WTC11 (cell line): ENCODE measurements at regions not wholly inside any gene's neighbourhood (a gene's known extent, or its start where the extent isn't known, plus 50 kb on each side); places are given as distances from the start of the nearest gene placed in this dataset.
"Not testable (repeated sequence)": the region's sequence is repeated elsewhere in the genome, so short reads cannot be mapped to it uniquely, and the experiment has no call there.

Source experiments
- ATAC-seq: fragments of 200-7000 bp; cut with Tn5 transposase; 2 replicates; pipeline ENCODE4 v1.10.0; 2021; ENCODE audit warnings: mild to moderate bottlenecking, moderate library complexity
- CTCF ChIA-PET: fragments of 300-600 bp; sonication (Branson Sonifier 250); formaldehyde crosslinking; loops from one replicate; lab custom pipeline; 2021; ENCODE audit warnings: antibody characterized with exemption; lab: Charles Lee
- POLR2A ChIA-PET: fragments of 350-600 bp; sonication (Branson Sonifier 250); formaldehyde crosslinking; loops from one replicate; lab custom pipeline; 2021; ENCODE audit warnings: antibody characterized with exemption; lab: Charles Lee
- DNase-seq: peaks from one replicate; pipeline ENCODE4 v3.0.0; 2021; ENCODE audit warnings: low spot score
- H3K27ac Mint-ChIP-seq: 2 replicates; pipeline ENCODE4 v1.8.0; 2021; ENCODE audit warnings: mixed read lengths
- H3K27me3 Mint-ChIP-seq: 2 replicates; pipeline ENCODE4 v1.8.0; 2021; ENCODE audit warnings: low read depth, mild to moderate bottlenecking, moderate library complexity, mixed read lengths
- H3K36me3 Mint-ChIP-seq: 2 replicates; pipeline ENCODE4 v1.8.0; 2021; ENCODE audit warnings: mixed read lengths
- H3K4me1 Mint-ChIP-seq: 2 replicates; pipeline ENCODE4 v1.8.0; 2022; ENCODE audit warnings: mixed read lengths
- H3K4me3 Mint-ChIP-seq: 2 replicates; pipeline ENCODE4 v1.8.0; 2021; ENCODE audit warnings: mild to moderate bottlenecking, moderate library complexity, mixed read lengths
- H3K9me3 Mint-ChIP-seq: 2 replicates; pipeline ENCODE4 v1.8.0; 2021; ENCODE audit warnings: mixed read lengths
- FOXP1 ChIP-seq: sonication (generic); formaldehyde crosslinking; IDR thresholded peaks from 2 replicates; pipeline ENCODE4 v1.8.0; 2022; ENCODE audit warnings: missing genetic modification reagents, mild to moderate bottlenecking, moderate library complexity, borderline replicate concordance
- GABPB1 ChIP-seq: sonication (generic); formaldehyde crosslinking; IDR thresholded peaks from 2 replicates; pipeline ENCODE4 v1.8.1; 2023; ENCODE audit warnings: mild to moderate bottlenecking, missing genetic modification reagents
- GRHL2 ChIP-seq: fragments of 250-450 bp; sonication (Bioruptor Pico); IDR thresholded peaks from 2 replicates; pipeline ENCODE4 v1.8.0; 2022; ENCODE audit warnings: mild to moderate bottlenecking, moderate library complexity; ENCODE audit not compliant: insufficient replicate concordance, severe bottlenecking
- MAX ChIP-seq: sonication (generic); formaldehyde crosslinking; IDR thresholded peaks from 2 replicates; pipeline ENCODE4 v1.8.0; 2022; ENCODE audit warnings: mild to moderate bottlenecking, missing genetic modification reagents
- NFE2L1 ChIP-seq: sonication (generic); formaldehyde crosslinking; IDR thresholded peaks from 2 replicates; pipeline ENCODE4 v1.8.1; 2023; ENCODE audit warnings: missing genetic modification reagents
- NR3C1 ChIP-seq: sonication (generic); formaldehyde crosslinking; conservative IDR thresholded peaks from 2 replicates; pipeline ENCODE4 v1.8.1; 2023; ENCODE audit warnings: low read depth, mild to moderate bottlenecking, missing genetic modification reagents
- PRDM15 ChIP-seq: sonication (generic); formaldehyde crosslinking; IDR thresholded peaks from 2 replicates; pipeline ENCODE4 v1.8.0; 2022; ENCODE audit warnings: missing genetic modification reagents
- SOX15 ChIP-seq: fragments of 250-450 bp; sonication (Bioruptor Pico); IDR thresholded peaks from 2 replicates; pipeline ENCODE4 v1.9.0; 2021; ENCODE audit warnings: mild to moderate bottlenecking
- ZNF138 ChIP-seq: sonication (generic); formaldehyde crosslinking; conservative IDR thresholded peaks from 2 replicates; pipeline ENCODE4 v1.8.1; 2022; ENCODE audit warnings: mild to moderate bottlenecking, moderate library complexity, missing genetic modification reagents
- ZNF219 ChIP-seq: sonication (generic); formaldehyde crosslinking; IDR thresholded peaks from 2 replicates; pipeline ENCODE4 v1.8.0; 2023; ENCODE audit warnings: missing genetic modification reagents, mild to moderate bottlenecking, borderline replicate concordance
- ZNF232 ChIP-seq: sonication (generic); formaldehyde crosslinking; IDR thresholded peaks from 2 replicates; pipeline ENCODE4 v1.8.0; 2022; ENCODE audit warnings: mild to moderate bottlenecking, missing genetic modification reagents
- ZNF396 ChIP-seq: fragments of 250-450 bp; sonication (Bioruptor Pico); IDR thresholded peaks from 2 replicates; pipeline ENCODE4 v1.8.0; 2021; ENCODE audit warnings: mild to moderate bottlenecking, moderate library complexity, borderline replicate concordance
- ZNF416 ChIP-seq: fragments of 250-450 bp; sonication (Bioruptor Pico); IDR thresholded peaks from 2 replicates; pipeline ENCODE4 v1.9.0; 2021; ENCODE audit warnings: mild to moderate bottlenecking, inconsistent platforms
- ZNF671 ChIP-seq: fragments of 250-450 bp; sonication (Bioruptor Pico); IDR thresholded peaks from 2 replicates; pipeline ENCODE4 v1.8.0; 2021; ENCODE audit warnings: mild to moderate bottlenecking
- TF ChIP-seq, protein P1 (sequence below): sonication (generic); formaldehyde crosslinking; IDR thresholded peaks from 2 replicates; pipeline ENCODE4 v1.8.1; 2023; ENCODE audit warnings: mild to moderate bottlenecking, missing genetic modification reagents
- TF ChIP-seq, protein P2 (sequence below): sonication (generic); formaldehyde crosslinking; IDR thresholded peaks from 2 replicates; pipeline ENCODE4 v1.8.1; 2022; ENCODE audit warnings: mild to moderate bottlenecking, moderate library complexity, missing genetic modification reagents
- TF ChIP-seq, protein P3 (sequence below): fragments of 250-450 bp; sonication (Bioruptor Pico); IDR thresholded peaks from 2 replicates; pipeline ENCODE4 v2.1.2; 2022; ENCODE audit warnings: mild to moderate bottlenecking, moderate library complexity
- TF ChIP-seq, protein P4 (sequence below): fragments of 250-450 bp; sonication (Bioruptor Pico); IDR thresholded peaks from 2 replicates; pipeline ENCODE4 v1.9.0; 2021; ENCODE audit warnings: moderate library complexity, mild to moderate bottlenecking, inconsistent platforms, borderline replicate concordance

DNA sequence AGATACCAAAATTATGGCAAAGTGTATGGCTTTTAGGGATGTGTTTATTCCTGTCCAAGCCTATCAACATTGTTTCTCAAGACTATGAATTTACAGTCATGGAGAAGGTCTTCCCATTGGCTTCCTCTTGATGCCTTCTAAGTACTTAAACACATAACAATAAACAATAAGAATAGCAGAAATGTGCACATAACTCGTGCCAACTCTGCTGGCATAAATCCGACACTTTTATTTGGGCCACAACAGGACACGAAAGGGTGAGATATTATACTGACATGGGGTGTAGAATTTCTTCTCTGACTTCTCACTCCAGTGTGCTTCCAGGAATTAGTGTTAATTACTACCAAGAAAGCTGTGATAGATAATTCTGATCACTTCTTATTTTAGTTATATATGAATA, 695.9 kb upstream of the SLC35B3 start (continued):
- TF ChIP-seq ZNF416 (CRISPR knock-in tag) (no peak), NFE2L1 (CRISPR knock-in tag) (no peak), ZNF396 (CRISPR knock-in tag) (no peak)
- TF ChIP-seq, protein P1, sequence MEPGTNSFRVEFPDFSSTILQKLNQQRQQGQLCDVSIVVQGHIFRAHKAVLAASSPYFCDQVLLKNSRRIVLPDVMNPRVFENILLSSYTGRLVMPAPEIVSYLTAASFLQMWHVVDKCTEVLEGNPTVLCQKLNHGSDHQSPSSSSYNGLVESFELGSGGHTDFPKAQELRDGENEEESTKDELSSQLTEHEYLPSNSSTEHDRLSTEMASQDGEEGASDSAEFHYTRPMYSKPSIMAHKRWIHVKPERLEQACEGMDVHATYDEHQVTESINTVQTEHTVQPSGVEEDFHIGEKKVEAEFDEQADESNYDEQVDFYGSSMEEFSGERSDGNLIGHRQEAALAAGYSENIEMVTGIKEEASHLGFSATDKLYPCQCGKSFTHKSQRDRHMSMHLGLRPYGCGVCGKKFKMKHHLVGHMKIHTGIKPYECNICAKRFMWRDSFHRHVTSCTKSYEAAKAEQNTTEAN: no peak

GRCh38 chr6:9128970-9129369, 693.6 kb upstream of the SLC35B3 start:
- Mint-ChIP-seq H3K36me3 (0 out of 2 replicates have a peak, but pooled peaks cover 3% of the 10 kb centered on the region), H3K27ac (no peak overlapping the region), H3K27me3 (no peaks in the 10 kb centered on the region), H3K4me3 (no peak overlapping the region), H3K9me3 (peaks cover 18% of the 10 kb centered on the region), H3K4me1 (no peaks in the 10 kb centered on the region)
- CTCF ChIA-PET: no interaction called here
- POLR2A ChIA-PET: no interaction called here
- ATAC-seq (no peak), DNase-seq (no peak)
- no peak for TF ChIP-seq SOX15 (CRISPR knock-in tag)
- no peak for TF ChIP-seq ZNF219 (CRISPR knock-in tag)
- TF ChIP-seq MAX: no peak

- Mint-ChIP-seq H3K27me3 (no peaks in the 10 kb centered on the region), H3K4me1 (no peaks in the 10 kb centered on the region), H3K4me3 (no peak overlapping the region), H3K9me3 (peaks cover 21% of the 10 kb centered on the region), H3K36me3 (0 out of 2 replicates have a peak, but pooled peaks cover 3% of the 10 kb centered on the region), H3K27ac (no peak overlapping the region)
- CTCF ChIA-PET: no interaction called here
- ATAC-seq: no peak
- no peak for TF ChIP-seq NFE2L1 (CRISPR knock-in tag)
- POLR2A ChIA-PET: no interaction called here
- DNase-seq: no peak
Measured at GRCh38 chr6:9126878-9127560, 691.7 kb upstream of the SLC35B3 start.

DNA sequence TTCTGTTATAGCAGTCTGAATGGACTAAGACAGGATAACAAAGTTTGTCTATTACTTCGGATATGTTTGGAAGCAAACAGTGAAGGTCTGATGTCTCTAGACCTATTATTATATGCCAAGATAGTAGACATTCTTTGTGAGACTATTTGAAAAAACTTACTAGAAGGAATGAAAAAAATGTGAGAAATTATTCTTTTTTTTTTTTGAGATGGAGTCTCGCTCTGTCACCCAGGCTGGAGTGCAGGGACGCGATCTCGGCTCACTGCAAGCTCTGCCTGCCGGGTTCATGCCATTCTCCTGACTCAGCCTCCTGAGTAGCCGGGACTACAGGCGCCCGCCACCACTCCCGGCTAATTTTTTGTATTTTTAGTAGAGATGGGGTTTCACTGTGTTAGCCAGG, 690.7 kb upstream of the SLC35B3 start:
- H3K27me3 Mint-ChIP-seq, H3K4me3 Mint-ChIP-seq, CTCF ChIA-PET, H3K27ac Mint-ChIP-seq, POLR2A ChIA-PET, H3K36me3 Mint-ChIP-seq, ATAC-seq, H3K4me1 Mint-ChIP-seq, DNase-seq: not testable (repeated sequence)
- peaks cover 21% of the 10 kb centered on the region for H3K9me3 Mint-ChIP-seq

- ATAC-seq: no peak
- Mint-ChIP-seq H3K4me3 (no peak overlapping the region), H3K9me3 (peaks cover 7% of the 10 kb centered on the region), H3K36me3 (no peaks in the 10 kb centered on the region), H3K27ac (no peak overlapping the region), H3K27me3 (no peaks in the 10 kb centered on the region), H3K4me1 (peaks cover 2% of the 10 kb centered on the region; the same call in 1 of the 2 replicates)
- POLR2A ChIA-PET: no interaction called here
- CTCF ChIA-PET: no interaction called here
- no peak for DNase-seq
- TF ChIP-seq, protein P2, sequence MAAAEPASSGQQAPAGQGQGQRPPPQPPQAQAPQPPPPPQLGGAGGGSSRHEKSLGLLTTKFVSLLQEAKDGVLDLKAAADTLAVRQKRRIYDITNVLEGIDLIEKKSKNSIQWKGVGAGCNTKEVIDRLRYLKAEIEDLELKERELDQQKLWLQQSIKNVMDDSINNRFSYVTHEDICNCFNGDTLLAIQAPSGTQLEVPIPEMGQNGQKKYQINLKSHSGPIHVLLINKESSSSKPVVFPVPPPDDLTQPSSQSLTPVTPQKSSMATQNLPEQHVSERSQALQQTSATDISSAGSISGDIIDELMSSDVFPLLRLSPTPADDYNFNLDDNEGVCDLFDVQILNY (CRISPR knock-in tag): no peak
- TF ChIP-seq, protein P3, sequence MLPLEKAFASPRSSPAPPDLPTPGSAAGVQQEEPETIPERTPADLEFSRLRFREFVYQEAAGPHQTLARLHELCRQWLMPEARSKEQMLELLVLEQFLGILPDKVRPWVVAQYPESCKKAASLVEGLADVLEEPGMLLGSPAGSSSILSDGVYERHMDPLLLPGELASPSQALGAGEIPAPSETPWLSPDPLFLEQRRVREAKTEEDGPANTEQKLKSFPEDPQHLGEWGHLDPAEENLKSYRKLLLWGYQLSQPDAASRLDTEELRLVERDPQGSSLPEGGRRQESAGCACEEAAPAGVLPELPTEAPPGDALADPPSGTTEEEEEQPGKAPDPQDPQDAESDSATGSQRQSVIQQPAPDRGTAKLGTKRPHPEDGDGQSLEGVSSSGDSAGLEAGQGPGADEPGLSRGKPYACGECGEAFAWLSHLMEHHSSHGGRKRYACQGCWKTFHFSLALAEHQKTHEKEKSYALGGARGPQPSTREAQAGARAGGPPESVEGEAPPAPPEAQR (CRISPR knock-in tag): no peak
- TF ChIP-seq GABPB1 (CRISPR knock-in tag) (no peak), PRDM15 (CRISPR knock-in tag) (no peak), FOXP1 (CRISPR knock-in tag) (no peak), MAX (no peak), NFE2L1 (CRISPR knock-in tag) (no peak), ZNF232 (CRISPR knock-in tag) (no peak), NR3C1 (no peak), ZNF138 (no peak), ZNF671 (CRISPR knock-in tag) (no peak), GRHL2 (CRISPR knock-in tag) (no peak)
- TF ChIP-seq, protein P4, sequence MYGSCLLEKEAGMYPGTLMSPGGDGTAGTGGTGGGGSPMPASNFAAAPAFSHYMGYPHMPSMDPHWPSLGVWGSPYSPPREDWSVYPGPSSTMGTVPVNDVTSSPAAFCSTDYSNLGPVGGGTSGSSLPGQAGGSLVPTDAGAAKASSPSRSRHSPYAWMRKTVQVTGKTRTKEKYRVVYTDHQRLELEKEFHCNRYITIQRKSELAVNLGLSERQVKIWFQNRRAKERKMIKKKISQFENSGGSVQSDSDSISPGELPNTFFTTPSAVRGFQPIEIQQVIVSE: no peak
Measured at GRCh38 chr6:9121549-9121948, 686.2 kb upstream of the SLC35B3 start.
